HS-27A (cell line): ENCODE measurements at regions not wholly inside any gene's neighbourhood (a gene's known extent, or its start where the extent isn't known, plus 50 kb on each side); places are given as distances from the start of the nearest gene placed in this dataset.

Source experiments
- DNase-seq: peaks from one replicate; pipeline ENCODE4 v3.0.0-alpha.2; 2012; ENCODE audit warnings: low read depth, missing footprints

DNA sequence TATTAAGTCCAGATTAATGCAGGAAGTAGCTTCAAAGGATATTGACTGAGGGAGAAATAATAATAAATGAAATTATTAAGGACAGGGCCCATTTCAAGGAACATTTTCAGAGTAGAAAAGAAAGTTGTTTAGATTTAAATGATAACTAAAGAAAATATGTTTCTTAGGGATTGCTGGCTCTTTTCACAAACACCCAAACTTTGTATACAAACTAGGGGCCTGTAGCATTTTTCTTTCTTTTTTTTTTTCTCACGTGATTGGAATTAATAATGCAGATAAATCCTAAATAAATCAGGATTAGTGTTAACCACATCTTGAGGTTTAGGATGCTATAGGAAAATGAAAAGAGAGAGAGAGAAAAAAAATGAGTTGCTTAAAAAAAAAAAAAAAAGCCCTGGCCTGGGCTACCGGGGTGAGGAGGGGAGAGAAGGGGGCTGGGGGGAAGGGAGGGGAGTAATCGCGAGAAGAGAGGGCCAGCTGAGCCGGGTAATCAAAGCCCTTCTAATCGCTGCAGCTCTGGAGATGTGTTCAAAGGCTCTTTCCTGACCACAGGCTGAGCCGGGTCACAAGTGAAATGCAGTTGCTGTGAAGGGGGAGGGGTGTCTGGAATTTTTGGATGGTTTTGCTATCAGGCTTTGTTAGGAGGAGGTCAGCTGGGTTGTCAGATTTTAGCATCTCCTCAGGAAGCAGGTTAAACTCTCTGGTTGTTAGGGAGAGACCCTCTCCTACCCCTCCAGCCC lies 104.6 kb upstream of the ZFHX3 start:
- DNase-seq = no peak

DNA sequence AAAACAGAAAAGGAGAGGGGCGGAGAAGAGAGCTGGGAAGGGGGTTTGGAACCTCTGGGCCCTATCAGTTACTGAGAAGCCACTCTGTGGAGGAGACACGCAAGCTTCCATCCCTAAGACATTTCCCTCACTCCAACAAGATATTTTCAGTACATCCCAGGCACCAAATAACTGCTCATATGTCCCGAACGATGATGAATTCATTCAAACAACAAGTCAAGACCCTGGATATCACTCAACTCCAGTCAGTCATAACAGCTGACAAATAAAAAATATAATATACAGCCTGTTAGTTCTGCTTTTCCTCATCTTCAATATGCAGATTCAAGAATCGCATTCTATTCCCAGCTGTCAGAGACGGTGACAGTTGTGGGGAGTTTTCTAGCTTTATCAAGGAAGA lies 104.0 kb upstream of the ZFHX3 start:
- no peak for DNase-seq

DNA sequence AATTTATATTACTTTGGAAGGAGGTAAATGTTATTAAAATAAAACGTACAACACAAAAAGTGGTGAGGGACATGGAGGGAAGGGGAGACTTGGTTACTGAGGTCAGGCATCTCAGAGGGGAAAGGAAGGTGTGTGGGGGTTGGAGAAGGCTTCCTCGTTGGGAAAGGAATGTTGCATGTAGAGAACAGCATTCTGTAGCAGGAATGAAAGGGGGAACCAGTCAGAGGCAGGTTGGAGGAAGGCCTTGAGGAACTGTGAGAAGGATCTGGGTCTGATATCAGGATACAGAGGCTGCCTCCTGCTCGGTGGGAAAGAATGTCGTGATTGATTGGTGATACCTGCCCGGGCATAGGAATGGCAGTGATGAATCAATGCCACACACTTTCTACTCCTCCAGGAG lies 103.3 kb upstream of the ZFHX3 start:
- DNase-seq = no peak

DNA sequence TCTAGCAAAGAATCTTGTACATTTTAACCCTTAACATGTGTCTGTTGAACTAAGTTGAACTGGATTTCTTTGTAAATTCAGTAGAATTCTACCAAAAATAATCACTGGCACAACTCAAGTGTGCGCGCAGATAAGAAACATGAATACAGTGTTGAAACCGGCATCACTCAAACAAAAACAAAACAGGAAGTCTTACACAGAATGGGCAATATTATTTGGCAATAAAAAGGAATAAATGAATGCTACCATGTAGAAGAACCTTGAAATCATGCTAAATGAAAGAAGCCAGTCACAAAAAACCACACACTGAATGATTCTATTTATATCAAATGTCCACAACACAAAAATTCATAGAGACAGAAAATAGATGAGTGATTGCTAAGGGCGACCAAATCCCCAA lies 102.9 kb upstream of the ZFHX3 start:
- DNase-seq = no peak

GRCh38 chr16:73149334-73149733 lies 101.4 kb upstream of the ZFHX3 start:
- DNase-seq = no peak

- no peak for DNase-seq
These were observed 100.0 kb upstream of the ZFHX3 start for GRCh38 chr16:73147958-73148357.

GRCh38 chr16:73145166-73145880 lies 97.4 kb upstream of the ZFHX3 start:
- DNase-seq = no peak

DNA sequence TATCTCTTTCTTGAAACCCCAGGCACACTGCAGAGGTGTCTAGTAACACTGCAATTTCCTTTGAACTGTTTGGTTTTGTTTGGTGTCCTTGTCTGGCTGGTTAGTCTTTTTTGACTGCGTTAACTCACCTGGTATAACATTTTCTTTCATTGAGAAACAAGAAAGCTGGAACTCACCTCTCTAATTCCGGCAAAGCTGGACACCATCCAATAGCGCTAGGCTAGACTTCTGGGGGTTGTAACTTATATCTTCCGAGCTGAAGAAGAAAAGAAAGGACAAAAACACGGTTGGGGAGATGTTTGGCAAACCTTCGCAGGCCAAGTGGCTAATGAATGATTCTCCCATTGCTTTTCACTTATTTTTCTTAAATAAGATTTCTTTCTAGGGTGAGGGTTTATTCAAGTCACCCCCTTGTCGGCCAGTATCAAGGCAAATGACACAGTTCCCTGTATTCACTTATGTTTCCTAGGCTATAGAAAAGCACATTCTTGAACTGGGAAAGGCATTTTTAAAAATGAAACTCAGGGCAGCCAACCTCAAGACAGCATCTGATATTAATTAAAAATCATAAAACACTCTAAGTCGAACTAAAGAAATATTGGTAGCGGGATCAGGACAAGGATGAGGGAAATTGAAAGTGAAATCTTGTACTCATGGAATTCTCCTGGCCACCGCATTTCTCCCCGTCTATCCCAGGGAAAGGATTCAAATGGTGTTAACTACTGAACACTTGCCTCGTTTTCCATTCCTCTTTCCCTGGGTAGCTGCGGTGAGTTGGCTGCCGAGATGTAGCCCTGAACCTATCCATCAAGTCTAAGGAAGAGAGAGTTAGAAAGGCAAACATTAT lies 95.9 kb upstream of the ZFHX3 start:
- DNase-seq = no peak

DNA sequence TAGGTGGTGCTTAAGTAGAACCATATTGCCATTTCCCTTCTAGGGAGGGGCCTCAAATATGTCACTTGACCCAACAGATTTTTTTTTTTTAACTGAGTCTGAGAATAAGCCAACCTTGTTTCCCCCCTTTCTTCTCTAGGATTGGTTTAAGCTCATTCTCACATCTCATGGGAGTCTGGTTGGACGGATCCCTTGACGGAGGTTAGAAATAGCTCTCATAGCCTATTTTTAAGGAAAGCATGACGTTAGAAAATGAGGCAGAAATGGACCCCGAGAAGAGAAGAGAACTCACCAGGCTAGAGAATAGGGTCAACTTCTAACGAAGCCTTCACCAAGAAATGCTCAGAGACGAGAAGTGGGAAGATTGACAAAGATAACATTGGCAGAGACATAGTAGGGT lies 95.1 kb upstream of the ZFHX3 start:
- no peak for DNase-seq

DNA sequence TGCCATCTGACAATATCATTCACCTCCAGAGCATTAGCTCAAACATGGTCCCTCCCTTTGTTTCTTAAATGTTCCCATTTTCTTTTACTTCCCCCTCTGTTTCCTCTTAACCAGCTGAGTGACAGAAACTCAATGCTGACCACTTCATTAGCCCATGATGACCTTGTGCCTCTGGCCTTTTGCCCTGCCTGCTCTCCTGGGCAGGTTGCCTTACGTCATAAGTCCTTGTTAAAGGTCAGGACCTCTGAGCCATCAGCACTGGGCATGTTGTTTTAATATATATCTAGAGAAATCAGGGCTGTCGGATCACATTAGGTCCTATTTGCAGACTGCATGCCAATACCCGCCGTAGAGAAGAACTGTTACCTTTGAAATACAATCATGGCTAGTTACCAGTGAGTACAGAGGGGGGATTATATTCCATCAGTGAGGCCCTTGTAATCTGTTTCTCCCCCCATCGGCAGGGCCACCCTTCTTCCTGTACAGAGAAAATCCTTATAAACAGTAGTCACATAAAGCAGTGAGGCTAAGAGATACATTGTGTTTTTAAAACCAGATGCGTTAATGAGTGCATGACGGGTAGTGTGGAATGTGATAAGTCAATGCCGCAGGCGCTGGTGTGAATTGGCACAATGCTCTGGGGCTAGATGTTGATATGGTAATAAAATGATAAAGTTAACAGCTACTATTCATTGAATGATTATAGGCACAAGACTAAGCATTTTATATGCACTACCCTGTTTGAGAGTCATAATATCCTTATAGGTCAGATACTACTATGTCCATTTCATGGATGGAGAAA lies 94.3 kb upstream of the ZFHX3 start:
- no peak for DNase-seq

- DNase-seq = no peak
These were observed 93.0 kb upstream of the ZFHX3 start for GRCh38 chr16:73140929-73141328.

DNA sequence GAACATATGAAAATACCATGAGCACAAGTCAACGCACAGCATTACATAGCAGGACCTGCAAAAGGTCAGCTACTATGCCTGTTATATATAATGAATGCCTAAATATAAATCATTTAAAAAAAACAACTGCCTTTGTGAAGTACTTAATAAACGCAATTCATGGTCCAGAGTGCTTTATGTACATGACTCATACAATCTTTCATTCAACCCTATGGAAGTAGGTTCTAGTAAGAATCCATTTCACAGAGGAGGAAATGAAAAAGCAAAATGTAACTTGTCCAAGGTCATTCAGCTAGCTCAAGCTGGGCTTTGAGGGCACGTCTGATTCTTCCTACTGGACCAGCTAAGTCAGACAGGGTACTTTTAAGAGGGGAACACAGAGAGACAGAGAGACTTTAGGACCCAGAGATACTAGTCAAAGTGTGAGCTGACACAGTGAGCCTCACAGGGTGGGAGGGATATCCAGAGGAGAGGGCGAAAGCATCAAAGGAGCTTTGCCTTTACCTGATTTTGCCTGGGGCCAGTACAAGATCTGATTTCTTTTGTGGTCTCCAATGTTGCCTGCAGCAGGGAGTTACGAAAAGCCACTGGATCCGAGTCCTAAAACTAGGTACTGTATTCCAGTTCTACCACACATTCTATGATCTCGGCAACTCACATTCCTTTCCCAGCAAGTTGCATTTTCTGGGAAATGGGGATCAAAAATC lies 83.4 kb upstream of the ZFHX3 start:
- DNase-seq = no peak

DNA sequence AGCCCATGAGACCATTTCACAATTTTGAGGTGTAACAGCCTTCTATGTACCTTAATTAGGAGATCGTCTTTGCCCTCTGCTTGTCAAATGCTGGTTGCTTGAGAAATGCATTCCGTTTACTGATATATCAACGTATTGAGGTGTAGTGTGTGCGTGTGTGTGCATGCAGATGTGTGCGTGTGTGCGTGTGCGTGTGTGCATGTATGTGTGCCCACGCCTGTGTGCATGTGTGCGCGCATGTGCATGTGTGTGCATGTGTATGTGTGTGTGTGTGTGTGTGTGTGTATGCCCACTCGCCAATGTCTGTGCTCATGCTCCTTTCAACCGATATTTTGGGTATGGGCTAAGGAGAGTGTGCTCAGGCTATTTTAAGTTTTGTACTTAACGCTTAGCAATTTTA lies 81.5 kb upstream of the ZFHX3 start:
- no peak for DNase-seq

GRCh38 chr16:73126525-73126853 lies 78.6 kb upstream of the ZFHX3 start:
- DNase-seq = no peak

DNA sequence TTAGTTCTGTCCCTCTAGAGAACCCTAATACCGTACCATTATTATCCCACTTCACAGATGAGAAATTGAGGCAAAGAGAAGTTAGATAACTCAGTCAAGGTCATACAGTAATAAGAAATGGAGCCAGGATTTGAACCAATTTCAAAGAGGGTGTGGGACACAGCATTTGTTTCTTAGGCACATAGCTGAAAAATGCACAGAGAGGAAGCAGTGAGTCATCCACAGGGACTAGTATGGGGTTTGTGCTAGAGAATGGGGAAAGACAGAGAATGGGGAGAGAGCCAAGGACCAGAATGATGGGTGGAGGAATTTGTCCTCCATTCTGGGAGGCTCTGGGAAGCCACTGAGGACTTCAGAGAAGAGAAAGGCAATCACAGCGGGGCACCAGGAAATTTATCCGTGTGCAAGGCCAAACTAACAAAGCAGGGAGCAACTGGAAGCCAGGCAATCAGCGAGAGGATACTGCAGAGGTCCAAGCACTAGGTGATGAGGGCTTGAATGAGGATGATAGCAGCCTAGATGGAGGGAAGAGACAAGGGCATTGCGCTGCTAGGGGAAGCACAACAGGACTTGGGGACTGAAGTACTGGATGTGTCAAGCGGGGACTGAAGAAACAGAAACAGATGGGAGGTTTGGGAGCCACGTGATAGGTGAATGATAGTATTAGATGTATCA lies 78.1 kb upstream of the ZFHX3 start:
- peak; percentile 14 for DNase-seq

GRCh38 chr16:73124665-73125375 lies 76.9 kb upstream of the ZFHX3 start:
- no peak for DNase-seq

- no peak for DNase-seq
These were observed 76.2 kb upstream of the ZFHX3 start for GRCh38 chr16:73124097-73124652.

DNA sequence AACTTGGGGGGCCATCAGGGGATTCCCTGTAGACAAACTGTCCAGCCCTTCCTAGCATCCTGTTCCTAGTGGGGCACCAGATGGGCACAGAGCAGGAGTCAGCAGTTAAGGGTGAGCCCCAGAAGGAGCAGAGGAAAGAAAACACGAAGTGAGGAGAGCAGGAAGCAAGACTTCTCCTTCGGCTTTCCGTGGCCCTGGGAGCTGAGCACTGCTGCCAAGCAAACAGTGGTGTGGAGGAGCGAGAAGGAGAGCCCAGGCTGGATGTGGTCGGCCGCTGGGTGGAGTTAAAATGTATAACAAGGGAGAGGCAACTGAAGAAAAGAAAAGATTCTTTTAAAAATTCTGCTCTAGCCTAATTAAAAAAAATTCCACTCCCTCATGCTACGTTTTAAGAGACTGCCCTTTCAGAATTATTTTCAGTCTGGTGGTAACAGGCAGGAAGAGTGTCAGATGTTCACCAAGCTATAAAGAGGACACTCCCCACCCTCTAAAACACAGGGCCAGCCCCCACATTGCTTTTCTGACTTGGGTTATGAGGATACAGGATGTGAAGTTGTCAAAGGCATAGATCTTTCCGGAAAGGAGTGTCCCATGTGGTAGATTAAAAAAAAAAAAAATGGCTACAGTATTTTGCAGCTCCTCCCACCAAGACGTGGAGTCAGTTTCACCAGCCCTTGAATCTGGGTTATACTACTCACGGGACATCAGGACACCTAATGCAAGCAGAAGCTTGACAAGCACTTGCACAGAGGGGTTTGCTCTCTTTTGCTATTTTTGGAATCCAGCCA lies 74.9 kb upstream of the ZFHX3 start:
- DNase-seq = no peak

- DNase-seq = no peak
These were observed 68.6 kb upstream of the ZFHX3 start for GRCh38 chr16:73116576-73116975.
